T-cell (primary cell): ENCODE measurements at regions not wholly inside any gene's neighbourhood (a gene's known extent, or its start where the extent isn't known, plus 50 kb on each side); places are given as distances from the start of the nearest gene placed in this dataset.

Experiments
- ATAC-seq, 4 experiments: fragments of 200-7000 bp in 3 of 4; fragments of 150-1000 bp in 1 of 4; cut with Tn5 transposase; replicated peaks in 1 of 4; 1 replicate in 3 of 4; 2 replicates in 1 of 4; pipeline ENCODE4 v1.10.0; 2021; ENCODE audit warnings: moderate library complexity in 3 of 4, mild to moderate bottlenecking in 2 of 4, moderate number of reproducible peaks in 1 of 4
- CTCF ChIA-PET, 2 donors: fragments of 300-600 bp; sonication (Branson Sonifier 250); formaldehyde crosslinking; loops; one replicate each; lab custom pipeline; 2022; ENCODE audit warnings: antibody characterized with exemption in 2 of 2; lab: Charles Lee
- POLR2A ChIA-PET, 2 donors: fragments of 300-600 bp; sonication (Branson Sonifier 250); formaldehyde crosslinking; loops; one replicate each; lab custom pipeline; 2022; ENCODE audit warnings: antibody characterized with exemption in 2 of 2; lab: Charles Lee
- DNase-seq, 35 experiments: peaks; one replicate each; pipeline versions ENCODE4 v3.0.0 to v3.0.0-alpha.2; 2013 to 2023
- H3K27ac ChIP-seq: one replicate; pipeline ENCODE4 v1.5.1; 2013; ENCODE audit warnings: low read length
- H3K27me3 ChIP-seq, 2 experiments: replicated peaks in 1 of 2; 1 replicate in 1 of 2; 2 replicates in 1 of 2; pipeline versions ENCODE4 v1.6.1 to v1.7.0; 2013; ENCODE audit warnings: low read length in 1 of 2, mixed read lengths in 1 of 2; ENCODE audit not compliant: control insufficient read depth in 2 of 2, insufficient read depth in 2 of 2; ENCODE audit errors: extremely low read depth in 1 of 2
- H3K36me3 ChIP-seq, 2 donors: 1 replicate in 1 of 2; 2 replicates in 1 of 2; pipeline versions ENCODE4 v1.6.1 to v1.7.0; 2013; ENCODE audit warnings: low read length in 1 of 2; ENCODE audit not compliant: control insufficient read depth in 2 of 2, insufficient read depth in 1 of 2; ENCODE audit errors: extremely low read depth in 1 of 2
- H3K4me1 ChIP-seq, 2 experiments: 1 replicate in 1 of 2; 2 replicates in 1 of 2; pipeline versions ENCODE4 v1.6.1 to v1.7.0; 2013; ENCODE audit warnings: low read length in 2 of 2, mixed read lengths in 1 of 2; ENCODE audit not compliant: insufficient read depth in 2 of 2, control insufficient read depth in 1 of 2; ENCODE audit errors: extremely low read depth in 1 of 2
- H3K4me3 ChIP-seq, 2 donors: 1 replicate in 1 of 2; 2 replicates in 1 of 2; pipeline versions ENCODE4 v1.5.1 to v1.7.0; 2013; ENCODE audit warnings: mild to moderate bottlenecking in 2 of 2, low read length in 1 of 2, moderate library complexity in 1 of 2; ENCODE audit not compliant: control insufficient read depth in 1 of 2; ENCODE audit errors: extremely low read depth in 1 of 2
- H3K9me3 ChIP-seq: 2 replicates; pipeline ENCODE4 v1.7.0; 2013
- H3K27ac Mint-ChIP-seq, 2 donors: one replicate each; pipeline ENCODE4 v1.8.0; 2020 to 2021; ENCODE audit warnings: mild to moderate bottlenecking in 2 of 2, mixed read lengths in 2 of 2
- H3K27me3 Mint-ChIP-seq, 2 donors: one replicate each; pipeline ENCODE4 v1.8.0; 2021 to 2022; ENCODE audit warnings: mixed read lengths in 2 of 2
- H3K36me3 Mint-ChIP-seq: one replicate; pipeline ENCODE4 v1.8.0; 2021; ENCODE audit warnings: mixed read lengths
- H3K4me1 Mint-ChIP-seq, 3 donors: one replicate each; pipeline ENCODE4 v1.8.0; 2020 to 2022; ENCODE audit warnings: mixed read lengths in 3 of 3, mild to moderate bottlenecking in 1 of 3
- H3K4me3 Mint-ChIP-seq, 3 donors: one replicate each; pipeline ENCODE4 v1.8.0; 2020 to 2022; ENCODE audit warnings: mild to moderate bottlenecking in 3 of 3, mixed read lengths in 3 of 3, moderate library complexity in 3 of 3
- H3K9me3 Mint-ChIP-seq, 3 donors: one replicate each; pipeline ENCODE4 v1.8.0; 2020 to 2022; ENCODE audit warnings: mixed read lengths in 3 of 3
- WGBS: methylation state at CpG from one replicate; pipeline ENCODE4 v1.1.5; 2013; ENCODE audit warnings: missing lambda C conversion rate; ENCODE audit not compliant: insufficient coverage; 5-methylcytosine and 5-hydroxymethylcytosine counted together

- no peak for DNase-seq
- no peak overlapping the region for H3K4me3 ChIP-seq
- WGBS: no CpG with 5 or more reads among the region's 1 CpG
- ChIA-PET POLR2A (no interaction called here), CTCF (no interaction called here)
- ATAC-seq: no peak
- Mint-ChIP-seq H3K4me3 (no peak overlapping the region), H3K36me3 (no peaks in the 10 kb centered on the region), H3K9me3 (peaks cover 4 to 10% (median 9%) of the 10 kb centered on the region in 3 donors), H3K4me1 (no peaks in the 10 kb centered on the region), H3K27me3 (peaks cover 0 to 22% of the 10 kb centered on the region in 2 donors), H3K27ac (no peak overlapping the region)
- no peaks in the 10 kb centered on the region for H3K4me1 ChIP-seq
- no peaks in the 10 kb centered on the region for H3K36me3 ChIP-seq
- H3K9me3 ChIP-seq: no peaks in the 10 kb centered on the region
- no peaks in the 10 kb centered on the region for H3K27me3 ChIP-seq
- no peak overlapping the region for H3K27ac ChIP-seq
These were observed 239.5 kb upstream of the IRX3 start for GRCh38 chr16:54526087-54526486.

- CTCF ChIA-PET: no interaction called here
- WGBS: 100% methylated on average over 1 of the region's 4 CpGs
- H3K9me3 ChIP-seq: no peaks in the 10 kb centered on the region
- H3K4me1 ChIP-seq: no peaks in the 10 kb centered on the region
- H3K27me3 ChIP-seq: no peaks in the 10 kb centered on the region
- H3K36me3 ChIP-seq: no peaks in the 10 kb centered on the region
- H3K27me3 Mint-ChIP-seq: peaks cover 0 to 22% of the 10 kb centered on the region in 2 donors
- no peaks in the 10 kb centered on the region for H3K36me3 Mint-ChIP-seq
- H3K4me3 Mint-ChIP-seq: no peak overlapping the region
- H3K27ac Mint-ChIP-seq: no peak overlapping the region
- H3K9me3 Mint-ChIP-seq: peaks cover 4 to 10% (median 9%) of the 10 kb centered on the region in 3 donors
- no peak overlapping the region for H3K4me3 ChIP-seq
- DNase-seq: no peak
- no peak for ATAC-seq
- H3K27ac ChIP-seq: no peak overlapping the region
- POLR2A ChIA-PET: no interaction called here
- no peaks in the 10 kb centered on the region for H3K4me1 Mint-ChIP-seq
These were observed 238.5 kb upstream of the IRX3 start for GRCh38 chr16:54525104-54525503.

- Histone ChIP-seq H3K27me3 (no peaks in the 10 kb centered on the region), H3K4me3 (no peak overlapping the region), H3K27ac (no peak overlapping the region), H3K4me1 (no peaks in the 10 kb centered on the region), H3K9me3 (no peaks in the 10 kb centered on the region), H3K36me3 (no peaks in the 10 kb centered on the region)
- no peaks in the 10 kb centered on the region for H3K4me1 Mint-ChIP-seq
- peaks cover 0 to 22% of the 10 kb centered on the region in 2 donors for H3K27me3 Mint-ChIP-seq
- no peak for DNase-seq
- CTCF ChIA-PET: interaction anchor here in 1 of 2 donors (0.6 kb wide), 1 partner anchor 42 kb away, joined by 3 read pairs; no protein-coding TSS in a partner anchor
- ATAC-seq: no peak
- H3K36me3 Mint-ChIP-seq: no peaks in the 10 kb centered on the region
- peaks cover 4 to 18% (median 9%) of the 10 kb centered on the region in 3 donors for H3K9me3 Mint-ChIP-seq
- H3K4me3 Mint-ChIP-seq: no peak overlapping the region
- WGBS: no CpG with 5 or more reads among the region's 5 CpGs
- POLR2A ChIA-PET: no interaction called here
- no peak overlapping the region for H3K27ac Mint-ChIP-seq
These were observed 236.0 kb upstream of the IRX3 start for GRCh38 chr16:54522584-54522983.

- ATAC-seq (no peak), DNase-seq (no peak)
- H3K36me3 Mint-ChIP-seq: no peaks in the 10 kb centered on the region
- Histone ChIP-seq H3K27ac (no peak overlapping the region), H3K27me3 (no peaks in the 10 kb centered on the region), H3K4me3 (no peak overlapping the region), H3K4me1 (no peaks in the 10 kb centered on the region), H3K9me3 (no peaks in the 10 kb centered on the region), H3K36me3 (no peaks in the 10 kb centered on the region)
- CTCF ChIA-PET: no interaction called here
- H3K27me3 Mint-ChIP-seq: peaks cover 0 to 18% of the 10 kb centered on the region in 2 donors
- WGBS: no CpG with 5 or more reads among the region's 2 CpGs
- H3K9me3 Mint-ChIP-seq: peaks cover 2 to 11% (median 5%) of the 10 kb centered on the region in 3 donors
- H3K4me1 Mint-ChIP-seq: no peaks in the 10 kb centered on the region
- H3K4me3 Mint-ChIP-seq: no peak overlapping the region
- H3K27ac Mint-ChIP-seq: no peak overlapping the region
- POLR2A ChIA-PET: interaction anchor here in 1 of 2 donors (0.6 kb wide), 1 partner anchor 1556 kb away, joined by 5 read pairs; no protein-coding TSS in a partner anchor
These were observed 234.7 kb upstream of the IRX3 start for GRCh38 chr16:54521327-54521726.

GRCh38 chr16:54519161-54519695 is 232.6 kb upstream of the IRX3 start:
- Mint-ChIP-seq H3K4me1 (no peaks in the 10 kb centered on the region), H3K4me3 (no peak overlapping the region), H3K36me3 (no peaks in the 10 kb centered on the region), H3K9me3 (peaks cover 0 to 11% (median 2%) of the 10 kb centered on the region in 3 donors), H3K27me3 (peaks cover 0 to 16% of the 10 kb centered on the region in 2 donors), H3K27ac (no peak overlapping the region)
- no peaks in the 10 kb centered on the region for H3K36me3 ChIP-seq
- H3K9me3 ChIP-seq: no peaks in the 10 kb centered on the region
- no peak for ATAC-seq
- no peak overlapping the region for H3K4me3 ChIP-seq
- H3K4me1 ChIP-seq: no peaks in the 10 kb centered on the region
- WGBS: 65% methylated on average over 2 of the region's 4 CpGs
- no peak overlapping the region for H3K27ac ChIP-seq
- ChIA-PET CTCF (no interaction called here), POLR2A (no interaction called here)
- no peak for DNase-seq
- H3K27me3 ChIP-seq: peaks cover 0 to 3% of the 10 kb centered on the region in 2 experiments

- H3K4me3 Mint-ChIP-seq: no peak overlapping the region
- peaks cover 0 to 11% (median 0%) of the 10 kb centered on the region in 3 donors for H3K9me3 Mint-ChIP-seq
- Histone ChIP-seq H3K4me1 (no peaks in the 10 kb centered on the region), H3K36me3 (no peaks in the 10 kb centered on the region), H3K9me3 (no peaks in the 10 kb centered on the region), H3K4me3 (no peak overlapping the region), H3K27me3 (peaks cover 0 to 8% of the 10 kb centered on the region in 2 experiments), H3K27ac (no peak overlapping the region)
- H3K27ac Mint-ChIP-seq: no peak overlapping the region
- DNase-seq (no peak), ATAC-seq (no peak)
- 17% methylated on average over 2 of the region's 6 CpGs for WGBS
- ChIA-PET POLR2A (no interaction called here), CTCF (no interaction called here)
- H3K4me1 Mint-ChIP-seq: no peaks in the 10 kb centered on the region
- H3K36me3 Mint-ChIP-seq: no peaks in the 10 kb centered on the region
- H3K27me3 Mint-ChIP-seq: peaks cover 2 to 10% of the 10 kb centered on the region in 2 donors
These were observed 230.6 kb upstream of the IRX3 start for GRCh38 chr16:54517181-54517580.
